Fibroblast of the conjunctiva (primary cell): ENCODE measurements at regions not wholly inside any gene's neighbourhood (a gene's known extent, or its start where the extent isn't known, plus 50 kb on each side); places are given as distances from the start of the nearest gene placed in this dataset.
"Not testable (repeated sequence)": the region's sequence is repeated elsewhere in the genome, so short reads cannot be mapped to it uniquely, and the experiment has no call there.

Experiments
- DNase-seq: peaks from one replicate; pipeline ENCODE4 v3.0.0-alpha.2; 2010; ENCODE audit warnings: low read depth

GRCh38 chr6:130494729-130495128 is 128.9 kb downstream of the TMEM200A start:
- DNase-seq, result no peak

DNA sequence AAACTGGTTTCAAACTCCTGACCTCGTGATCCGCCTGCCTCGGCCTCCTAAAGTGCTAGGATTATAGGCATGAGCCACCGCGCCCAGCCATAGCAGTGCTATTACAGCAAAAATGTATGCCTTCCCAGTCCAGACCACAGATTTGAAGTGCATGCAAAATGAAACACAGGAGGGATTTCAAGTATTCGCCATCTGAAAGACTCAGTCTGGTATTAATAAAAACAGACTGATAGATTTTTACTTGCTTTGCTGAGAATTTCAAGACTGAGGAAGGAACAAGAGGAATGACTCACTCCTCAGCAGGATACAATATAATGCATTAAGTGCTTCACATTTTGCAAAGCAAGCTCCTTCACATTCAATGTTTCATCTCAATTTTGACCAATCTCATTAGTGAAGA is 134.9 kb downstream of the TMEM200A start:
- DNase-seq, result peak; percentile 91

GRCh38 chr6:130503146-130503545 is 137.3 kb downstream of the TMEM200A start:
- DNase-seq, result peak; percentile 92

DNA sequence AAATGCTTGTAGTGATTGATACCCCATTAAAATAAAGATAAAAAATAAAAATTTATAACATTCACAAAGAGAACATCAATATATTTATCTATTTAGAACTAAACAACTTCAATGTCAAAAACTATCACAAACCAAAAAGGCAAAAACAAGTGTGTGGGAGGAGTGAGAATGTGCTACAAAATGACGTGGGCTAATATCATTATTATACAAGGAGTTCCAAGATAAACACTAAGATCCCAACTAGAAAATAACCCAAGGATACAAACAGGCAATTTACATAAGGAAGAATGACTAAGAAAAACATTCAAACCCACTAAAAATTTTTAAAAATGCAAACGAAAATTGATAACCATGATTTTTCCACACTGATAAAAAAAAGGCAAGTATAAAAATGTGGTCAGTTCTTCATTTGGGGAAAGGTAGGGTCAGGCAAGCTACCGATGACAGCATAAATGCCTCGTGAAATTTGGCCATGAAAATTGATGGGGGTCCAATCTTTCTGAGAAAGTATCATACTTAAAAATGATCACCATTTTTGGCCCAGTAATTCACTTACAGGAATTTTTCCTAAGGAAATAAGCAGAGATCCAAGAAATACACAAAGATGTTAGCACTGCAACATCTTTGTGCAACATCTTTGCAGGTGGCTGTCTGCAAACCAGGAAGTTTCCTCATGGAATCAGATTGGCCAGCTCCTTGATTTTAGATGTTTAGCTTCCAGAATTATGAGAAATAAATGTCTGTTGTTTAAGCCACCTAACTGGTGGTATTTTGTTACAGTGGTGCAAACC is 140.2 kb downstream of the TMEM200A start:
- no peak for DNase-seq

- DNase-seq, result not testable (repeated sequence)
These were observed 141.3 kb downstream of the TMEM200A start for GRCh38 chr6:130507005-130507665.

GRCh38 chr6:130507666-130508028 is 141.8 kb downstream of the TMEM200A start:
- no peak for DNase-seq

DNA sequence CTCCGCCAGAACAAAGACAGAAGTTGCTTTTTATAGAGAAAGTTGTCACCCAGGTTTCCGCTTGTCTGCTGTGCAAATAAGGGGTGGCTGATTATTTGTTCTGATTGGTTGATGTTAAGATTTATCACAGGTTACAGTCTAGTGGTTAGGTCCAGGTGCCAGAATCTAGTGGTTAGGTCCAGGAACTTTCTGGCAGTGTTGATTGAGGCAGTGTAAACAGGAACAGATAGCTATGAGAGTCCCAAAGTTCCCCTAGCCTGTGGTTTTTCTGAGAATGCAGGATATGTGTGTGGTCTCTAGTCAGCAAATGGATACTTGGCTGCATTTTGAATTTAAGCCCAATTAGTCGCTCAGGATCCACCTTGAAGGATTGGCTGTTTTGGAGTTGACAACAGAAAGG is 148.0 kb downstream of the TMEM200A start:
- no peak for DNase-seq

GRCh38 chr6:130514712-130515111 is 148.9 kb downstream of the TMEM200A start:
- no peak for DNase-seq

DNA sequence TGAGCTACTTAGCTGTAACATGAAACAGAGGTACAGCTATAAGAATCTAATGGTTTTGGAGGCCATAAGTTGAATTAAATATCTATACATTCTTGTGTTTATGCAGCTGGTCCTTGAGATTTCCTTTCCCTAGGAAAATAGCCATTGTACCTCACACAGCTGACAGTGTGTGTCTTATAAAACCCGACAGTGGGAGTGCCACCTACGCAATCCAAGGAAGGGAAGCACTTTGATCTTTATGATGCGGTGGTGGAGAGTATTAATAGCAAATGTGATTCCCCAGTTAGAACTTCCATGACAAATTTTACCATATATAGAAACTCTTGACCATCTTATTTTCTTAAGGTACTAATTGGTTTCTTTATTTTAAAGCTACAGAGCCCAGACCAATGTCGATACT is 149.5 kb downstream of the TMEM200A start:
- DNase-seq, result no peak

DNA sequence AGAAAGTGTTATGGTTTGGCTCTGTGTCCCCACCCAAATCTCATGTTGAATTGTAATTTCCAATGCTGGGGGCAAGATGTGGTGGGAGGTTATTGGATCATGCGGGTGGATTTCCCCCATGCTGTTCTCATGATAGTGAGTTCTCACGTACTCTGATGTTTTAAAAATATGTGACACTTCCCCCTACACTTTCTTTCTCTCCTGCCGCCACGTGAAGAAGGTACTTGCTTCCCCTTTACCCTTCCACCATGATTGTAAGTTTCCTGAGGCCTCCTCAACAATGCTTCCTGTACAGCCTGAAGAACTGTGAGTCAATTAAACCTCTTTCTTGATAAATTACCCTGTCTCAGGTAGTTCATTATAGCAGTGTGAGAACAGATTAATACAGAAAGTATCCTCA is 150.8 kb downstream of the TMEM200A start:
- no peak for DNase-seq

GRCh38 chr6:130517444-130517931 is 151.7 kb downstream of the TMEM200A start:
- DNase-seq, result no peak

DNA sequence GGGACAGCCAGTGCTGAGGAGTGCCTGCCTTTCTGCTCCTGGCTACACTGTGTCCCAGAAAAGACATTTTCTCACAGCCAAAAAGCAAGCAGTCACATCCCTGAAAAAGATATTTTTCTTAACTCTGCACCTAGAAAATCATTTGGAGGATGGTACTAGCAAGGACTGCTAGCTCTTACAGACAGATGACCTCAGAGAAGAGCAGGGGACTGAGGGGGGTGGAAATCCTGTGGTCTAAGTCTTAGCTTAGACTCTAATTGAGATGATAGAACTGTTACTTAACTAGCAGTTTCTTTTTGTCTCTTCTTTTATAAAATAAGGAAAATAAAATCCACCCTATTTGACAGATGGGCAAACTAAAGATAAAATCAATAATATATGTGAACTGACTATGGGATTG is 152.8 kb downstream of the TMEM200A start:
- no peak for DNase-seq

DNA sequence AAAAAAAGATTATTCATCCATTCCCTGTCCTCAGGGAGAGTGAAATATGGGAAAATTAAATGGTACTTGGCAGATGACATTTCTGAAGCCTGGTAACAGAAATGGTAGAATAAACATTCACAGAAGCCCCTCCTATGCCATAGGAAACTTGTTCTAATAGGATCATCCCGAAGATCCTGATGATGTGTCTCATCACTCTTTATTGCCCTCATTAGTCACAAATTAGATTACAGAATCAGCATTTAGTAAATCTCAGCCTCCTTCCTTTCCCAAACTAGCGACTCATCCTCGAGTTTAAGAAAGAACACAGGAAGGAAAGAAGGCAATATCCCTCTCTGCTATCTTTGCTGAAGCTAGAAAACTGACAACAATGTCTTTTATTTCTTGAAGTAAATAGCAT is 154.4 kb downstream of the TMEM200A start:
- no peak for DNase-seq

DNA sequence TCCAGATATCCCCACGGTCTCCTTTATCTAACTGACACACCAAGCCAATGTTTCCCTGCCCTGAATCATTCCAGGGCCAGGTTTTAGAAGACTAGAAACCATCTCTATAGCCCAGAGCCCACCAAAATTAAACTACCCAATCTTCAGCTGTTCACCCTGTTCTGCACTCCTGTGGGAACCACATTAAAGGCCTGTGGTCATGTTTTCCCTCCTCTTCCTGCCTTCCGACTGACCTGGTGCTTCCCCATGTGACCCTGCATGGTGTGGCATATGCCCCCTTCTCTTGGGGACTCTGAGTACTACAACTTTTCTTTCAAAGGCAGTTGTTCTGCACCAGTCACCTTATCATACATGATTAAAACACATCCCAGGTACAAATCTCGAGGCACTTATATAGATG is 155.0 kb downstream of the TMEM200A start:
- no peak for DNase-seq

DNA sequence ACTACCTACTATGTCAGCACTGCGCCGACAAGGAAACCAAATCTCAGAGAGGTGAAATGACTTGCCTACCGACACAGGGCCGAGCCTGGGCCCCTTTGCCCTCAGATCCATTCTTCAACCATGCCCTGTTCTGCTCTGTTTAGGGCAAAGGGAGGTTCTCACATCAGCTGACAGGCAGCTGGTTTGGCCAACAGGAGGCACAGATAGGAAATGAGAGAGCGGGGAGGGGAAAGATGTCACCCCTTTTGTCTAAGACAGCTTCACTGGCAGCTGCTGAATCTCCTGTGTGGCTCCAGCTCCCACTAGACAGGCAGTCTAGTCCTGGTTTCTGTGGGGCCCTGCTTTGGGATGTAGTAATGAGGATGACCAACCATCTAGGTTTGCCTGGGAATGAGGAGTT is 158.7 kb downstream of the TMEM200A start:
- no peak for DNase-seq

- no peak for DNase-seq
These were observed 159.6 kb downstream of the TMEM200A start for GRCh38 chr6:130525408-130525807.

DNA sequence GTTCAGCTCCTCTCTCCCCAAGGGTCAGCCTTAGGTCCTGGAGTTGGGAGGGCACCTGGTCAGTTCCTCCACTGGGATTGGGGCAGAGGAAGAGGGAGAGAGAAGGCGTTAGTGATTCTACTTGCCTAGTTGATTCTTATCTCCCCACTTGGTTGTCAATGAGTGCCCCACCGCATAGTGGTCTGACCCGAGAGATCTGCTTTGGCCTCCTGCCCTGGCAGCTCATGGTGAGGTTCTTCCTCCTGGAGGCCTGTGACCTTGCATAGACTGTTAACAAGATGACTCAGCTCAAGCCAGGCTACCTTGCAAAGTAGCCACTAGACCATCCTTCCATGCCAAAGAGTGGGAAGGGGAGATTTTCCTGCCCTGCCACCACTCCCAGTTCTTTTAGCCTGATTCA is 160.6 kb downstream of the TMEM200A start:
- DNase-seq, result no peak

DNA sequence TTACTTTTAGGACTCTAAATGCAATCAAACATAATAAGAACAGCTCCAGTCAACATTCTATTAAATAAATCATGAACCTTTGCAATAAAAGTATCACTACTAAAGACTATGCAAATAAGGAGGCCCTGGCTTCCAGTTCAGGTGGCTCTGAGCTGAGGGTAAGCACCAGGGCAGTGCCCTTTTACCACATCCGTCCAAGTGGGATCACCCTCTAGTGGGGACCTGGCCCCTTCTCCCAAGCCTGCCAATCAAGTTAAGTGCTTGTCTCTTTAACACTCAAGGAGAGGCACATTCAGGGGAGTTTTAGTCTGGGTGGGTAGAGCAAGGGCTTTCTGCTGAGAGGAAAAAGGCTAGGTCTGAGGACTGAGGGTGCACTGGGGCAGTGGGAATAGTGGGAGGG is 161.4 kb downstream of the TMEM200A start:
- DNase-seq, result no peak

GRCh38 chr6:130529569-130530149 is 163.8 kb downstream of the TMEM200A start:
- DNase-seq, result no peak

GRCh38 chr6:130534627-130535026 is 168.8 kb downstream of the TMEM200A start:
- no peak for DNase-seq

DNA sequence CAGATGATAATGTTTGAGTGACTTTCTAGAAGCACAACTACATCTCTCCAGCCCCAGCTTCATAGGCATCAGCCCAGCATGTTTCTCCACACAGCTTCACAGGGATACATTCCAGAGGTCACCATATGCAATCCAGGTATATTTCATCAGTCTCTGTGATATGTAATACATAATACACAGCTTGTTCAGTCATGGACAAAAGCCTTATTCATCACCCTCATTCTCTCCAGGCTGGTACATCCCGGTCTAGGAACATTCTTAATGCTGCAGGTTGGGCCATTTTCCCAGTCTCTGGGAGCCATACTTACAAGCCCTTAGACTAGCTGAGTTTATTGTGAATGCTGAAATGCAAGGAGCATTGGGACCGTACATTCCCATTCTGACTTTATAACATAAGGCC is 169.4 kb downstream of the TMEM200A start:
- no peak for DNase-seq

- DNase-seq, result no peak
These were observed 171.6 kb downstream of the TMEM200A start for GRCh38 chr6:130537447-130537846.

DNA sequence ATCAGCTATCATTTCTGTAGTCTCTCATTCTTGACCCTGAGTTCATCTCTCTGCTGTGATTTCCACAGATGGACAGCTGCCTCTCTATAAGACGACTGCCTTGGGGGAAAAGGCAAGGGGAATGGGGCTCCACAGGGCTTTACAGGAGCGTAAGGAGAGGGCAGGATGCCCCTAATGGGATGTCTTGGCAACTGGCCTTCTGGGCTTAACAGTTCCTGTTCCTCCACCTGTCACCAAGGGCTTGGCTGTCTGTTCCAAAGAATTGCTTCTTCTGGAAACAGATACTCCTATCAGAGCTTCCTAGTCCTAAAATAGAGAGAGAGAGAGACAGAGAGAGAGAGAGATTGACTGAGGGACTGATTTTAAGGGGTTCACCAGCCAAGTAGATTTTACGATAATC is 181.9 kb downstream of the TMEM200A start:
- DNase-seq, result no peak
